ENCODE measurements at regions not wholly inside any gene's neighbourhood (a gene's known extent, or its start where the extent isn't known, plus 50 kb on each side); places are given as distances from the start of the nearest gene placed in this dataset.
"Not testable (repeated sequence)": the region's sequence is repeated elsewhere in the genome, so short reads cannot be mapped to it uniquely, and the experiment has no call there.

- peaks cover 3% of the 10 kb centered on the region for H3K9me3 Mint-ChIP-seq (ENCODE audit: low read depth)
- no peaks in the 10 kb centered on the region for H3K27me3 Mint-ChIP-seq
- H3K4me3 Mint-ChIP-seq (ENCODE audit: low read depth): no peak overlapping the region
- no peak overlapping the region for H3K27ac Mint-ChIP-seq
- TF ChIP-seq, protein P1, sequence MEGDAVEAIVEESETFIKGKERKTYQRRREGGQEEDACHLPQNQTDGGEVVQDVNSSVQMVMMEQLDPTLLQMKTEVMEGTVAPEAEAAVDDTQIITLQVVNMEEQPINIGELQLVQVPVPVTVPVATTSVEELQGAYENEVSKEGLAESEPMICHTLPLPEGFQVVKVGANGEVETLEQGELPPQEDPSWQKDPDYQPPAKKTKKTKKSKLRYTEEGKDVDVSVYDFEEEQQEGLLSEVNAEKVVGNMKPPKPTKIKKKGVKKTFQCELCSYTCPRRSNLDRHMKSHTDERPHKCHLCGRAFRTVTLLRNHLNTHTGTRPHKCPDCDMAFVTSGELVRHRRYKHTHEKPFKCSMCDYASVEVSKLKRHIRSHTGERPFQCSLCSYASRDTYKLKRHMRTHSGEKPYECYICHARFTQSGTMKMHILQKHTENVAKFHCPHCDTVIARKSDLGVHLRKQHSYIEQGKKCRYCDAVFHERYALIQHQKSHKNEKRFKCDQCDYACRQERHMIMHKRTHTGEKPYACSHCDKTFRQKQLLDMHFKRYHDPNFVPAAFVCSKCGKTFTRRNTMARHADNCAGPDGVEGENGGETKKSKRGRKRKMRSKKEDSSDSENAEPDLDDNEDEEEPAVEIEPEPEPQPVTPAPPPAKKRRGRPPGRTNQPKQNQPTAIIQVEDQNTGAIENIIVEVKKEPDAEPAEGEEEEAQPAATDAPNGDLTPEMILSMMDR (IDR thresholded peaks at IDR 0.05; ENCODE audit: unreplicated experiment): no peak
- DNase-seq (ENCODE audit: low spot score, unreplicated experiment): no peak
- H3K36me3 Mint-ChIP-seq (ENCODE audit: insufficient read depth): no peaks in the 10 kb centered on the region
- peaks cover 26% of the 10 kb centered on the region for H3K4me1 Mint-ChIP-seq (ENCODE audit: low read depth)
These were observed 186.6 kb downstream of the JRKL start for GRCh38 chr11:96576383-96576782.

DNA sequence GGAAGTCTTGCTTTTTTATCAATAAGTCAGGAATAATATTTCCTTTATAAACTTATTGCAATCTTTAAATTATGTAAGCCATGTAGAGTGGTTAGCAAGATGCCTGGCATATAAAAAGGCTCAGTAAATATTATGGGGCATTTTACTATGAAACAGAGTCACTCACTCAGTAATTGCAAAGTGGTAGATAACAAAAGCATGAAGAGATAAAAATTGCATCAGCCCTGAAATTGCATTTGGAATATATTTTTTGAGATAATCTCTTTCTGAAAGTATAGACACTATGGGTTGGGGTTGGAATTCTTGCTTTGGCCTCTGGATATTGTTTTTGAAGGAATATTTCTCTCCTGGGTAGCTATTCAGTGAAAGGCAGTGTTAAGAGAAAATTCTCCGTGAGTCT is 188.6 kb downstream of the JRKL start:
- Mint-ChIP-seq H3K9me3 (ENCODE audit: low read depth) (peaks cover 6% of the 10 kb centered on the region), H3K4me3 (ENCODE audit: low read depth) (no peak overlapping the region), H3K36me3 (ENCODE audit: insufficient read depth) (no peaks in the 10 kb centered on the region), H3K27me3 (no peaks in the 10 kb centered on the region), H3K4me1 (ENCODE audit: low read depth) (peaks cover 26% of the 10 kb centered on the region), H3K27ac (no peak overlapping the region)
- DNase-seq (ENCODE audit: low spot score, unreplicated experiment): no peak
- TF ChIP-seq, protein P1 (IDR thresholded peaks at IDR 0.05; ENCODE audit: unreplicated experiment): no peak

DNA sequence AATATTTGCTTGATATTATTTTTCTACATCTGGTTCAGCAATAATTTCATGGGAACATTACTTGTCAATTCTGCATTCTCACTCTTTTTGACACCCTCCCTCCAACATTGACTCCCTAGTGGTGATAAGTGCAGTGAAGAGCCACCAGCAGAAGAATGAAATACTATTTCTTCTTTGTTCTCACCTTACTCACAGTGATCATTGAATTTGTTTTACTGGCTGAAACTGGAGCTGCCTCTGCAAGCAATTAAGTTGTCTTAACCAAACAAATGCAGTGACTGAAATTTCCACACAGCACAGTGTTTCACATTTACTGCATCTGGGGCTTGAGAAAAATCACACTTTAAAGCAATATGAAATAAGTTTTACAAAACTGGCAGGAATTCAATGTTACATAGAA is 189.8 kb downstream of the JRKL start:
- Mint-ChIP-seq H3K4me1 (ENCODE audit: low read depth) (peaks cover 21% of the 10 kb centered on the region), H3K36me3 (ENCODE audit: insufficient read depth) (no peaks in the 10 kb centered on the region), H3K27me3 (no peaks in the 10 kb centered on the region), H3K4me3 (ENCODE audit: low read depth) (no peak overlapping the region), H3K27ac (peak overlapping the region; percentile 90), H3K9me3 (ENCODE audit: low read depth) (peaks cover 11% of the 10 kb centered on the region)
- TF ChIP-seq, protein P1 (IDR thresholded peaks at IDR 0.05; ENCODE audit: unreplicated experiment): no peak
- DNase-seq (ENCODE audit: low spot score, unreplicated experiment): no peak

GRCh38 chr11:96580476-96581040 is 190.7 kb downstream of the JRKL start:
- Mint-ChIP-seq H3K9me3 (ENCODE audit: low read depth) (peaks cover 11% of the 10 kb centered on the region), H3K27me3 (no peaks in the 10 kb centered on the region), H3K4me1 (ENCODE audit: low read depth) (peaks cover 21% of the 10 kb centered on the region), H3K27ac (no peak overlapping the region), H3K4me3 (ENCODE audit: low read depth) (no peak overlapping the region), H3K36me3 (ENCODE audit: insufficient read depth) (no peaks in the 10 kb centered on the region)
- no peak for DNase-seq (ENCODE audit: low spot score, unreplicated experiment)
- TF ChIP-seq, protein P1 (IDR thresholded peaks at IDR 0.05; ENCODE audit: unreplicated experiment): no peak

DNA sequence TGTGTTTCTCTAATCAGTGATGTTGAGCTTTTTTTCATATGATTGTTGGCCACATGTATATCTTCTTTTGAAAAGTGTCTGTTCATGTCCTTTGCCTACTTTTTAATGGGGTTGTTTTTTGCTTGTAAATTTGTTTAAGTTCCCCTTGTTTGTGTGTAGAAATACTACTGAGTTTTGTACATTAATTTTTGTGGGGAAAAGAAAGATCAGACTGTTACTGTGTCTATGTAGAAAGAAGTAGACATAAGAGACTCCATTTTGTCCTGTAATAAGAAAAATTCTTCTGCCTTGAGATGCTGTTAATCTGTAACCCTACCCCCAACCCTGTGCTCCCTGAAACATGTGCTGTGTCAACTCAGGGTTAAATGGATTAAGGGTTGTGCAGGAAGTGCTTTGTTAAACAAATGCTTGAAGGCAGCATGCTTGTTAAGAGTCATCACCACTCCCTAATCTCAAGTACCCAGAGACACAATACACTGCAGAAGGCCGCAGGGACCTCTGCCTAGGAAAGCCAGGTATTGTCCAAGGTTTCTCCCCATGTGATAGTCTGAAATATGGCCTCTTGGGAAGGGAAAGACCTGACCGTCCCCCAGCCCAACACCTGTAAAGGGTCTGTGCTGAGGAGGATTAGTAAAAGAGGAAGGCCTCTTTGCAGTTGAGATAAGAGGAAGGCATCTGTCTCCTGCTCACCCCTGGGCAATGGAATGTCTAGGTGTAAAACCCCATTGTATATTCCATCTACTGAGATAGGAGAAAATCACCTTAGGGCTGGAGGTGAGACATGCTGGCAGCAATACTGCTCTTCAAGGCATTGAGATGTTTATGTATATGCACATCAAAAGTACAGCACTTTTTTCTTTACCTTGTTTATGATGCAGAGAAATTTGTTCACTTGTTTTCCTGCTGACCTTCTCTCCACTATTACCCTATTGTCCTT is 196.4 kb downstream of the JRKL start:
- H3K27ac Mint-ChIP-seq: peak overlapping the region; percentile 69
- H3K4me1 Mint-ChIP-seq (ENCODE audit: low read depth): peaks cover 18% of the 10 kb centered on the region
- H3K36me3 Mint-ChIP-seq (ENCODE audit: insufficient read depth); H3K27me3 Mint-ChIP-seq; DNase-seq (ENCODE audit: low spot score, unreplicated experiment); H3K4me3 Mint-ChIP-seq (ENCODE audit: low read depth): not testable (repeated sequence)
- peaks cover 23% of the 10 kb centered on the region for H3K9me3 Mint-ChIP-seq (ENCODE audit: low read depth)

DNA sequence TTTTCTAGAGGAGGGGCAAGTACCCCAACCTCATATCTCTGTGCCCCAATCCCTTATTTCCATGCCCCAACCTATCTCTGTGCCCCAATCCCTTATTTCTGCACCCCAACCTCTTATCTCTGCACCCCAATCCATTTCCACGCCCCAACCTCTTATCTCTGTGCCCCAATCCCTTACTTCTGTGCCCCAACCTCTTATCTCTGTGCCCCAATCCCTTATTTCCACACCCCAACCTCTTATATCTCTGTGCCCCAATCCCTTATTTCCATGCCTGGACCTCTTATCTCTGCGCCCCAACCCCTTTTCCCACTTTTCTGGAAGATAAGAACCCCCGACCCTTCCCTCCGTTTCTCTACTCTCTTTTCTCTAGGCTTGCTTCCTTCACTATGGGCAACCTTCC is 199.0 kb downstream of the JRKL start:
- H3K4me3 Mint-ChIP-seq (ENCODE audit: low read depth); H3K36me3 Mint-ChIP-seq (ENCODE audit: insufficient read depth); H3K27me3 Mint-ChIP-seq; H3K27ac Mint-ChIP-seq; DNase-seq (ENCODE audit: low spot score, unreplicated experiment): not testable (repeated sequence)
- H3K9me3 Mint-ChIP-seq (ENCODE audit: low read depth): peaks cover 13% of the 10 kb centered on the region
- peaks cover 18% of the 10 kb centered on the region for H3K4me1 Mint-ChIP-seq (ENCODE audit: low read depth)

Measured in progenitor cell of endocrine pancreas (in vitro differentiated cells).